NCI-H2107 treated with DMSO at 0.1 percent for 48 hours (cell line): ENCODE measurements at regions not wholly inside any gene's neighbourhood (a gene's known extent, or its start where the extent isn't known, plus 50 kb on each side); places are given as distances from the start of the nearest gene placed in this dataset.
A peak's percentile ranks its signal among the peaks of the same experiment; 100 is the strongest.
"Not testable (repeated sequence)": the region's sequence is repeated elsewhere in the genome, so short reads cannot be mapped to it uniquely, and the experiment has no call there.

Experiments used
- DNase-seq: peaks from one replicate; lab custom pipeline; 2025; ENCODE audit not compliant: unreplicated experiment; lab: John Stamatoyannopoulos, UW

DNA sequence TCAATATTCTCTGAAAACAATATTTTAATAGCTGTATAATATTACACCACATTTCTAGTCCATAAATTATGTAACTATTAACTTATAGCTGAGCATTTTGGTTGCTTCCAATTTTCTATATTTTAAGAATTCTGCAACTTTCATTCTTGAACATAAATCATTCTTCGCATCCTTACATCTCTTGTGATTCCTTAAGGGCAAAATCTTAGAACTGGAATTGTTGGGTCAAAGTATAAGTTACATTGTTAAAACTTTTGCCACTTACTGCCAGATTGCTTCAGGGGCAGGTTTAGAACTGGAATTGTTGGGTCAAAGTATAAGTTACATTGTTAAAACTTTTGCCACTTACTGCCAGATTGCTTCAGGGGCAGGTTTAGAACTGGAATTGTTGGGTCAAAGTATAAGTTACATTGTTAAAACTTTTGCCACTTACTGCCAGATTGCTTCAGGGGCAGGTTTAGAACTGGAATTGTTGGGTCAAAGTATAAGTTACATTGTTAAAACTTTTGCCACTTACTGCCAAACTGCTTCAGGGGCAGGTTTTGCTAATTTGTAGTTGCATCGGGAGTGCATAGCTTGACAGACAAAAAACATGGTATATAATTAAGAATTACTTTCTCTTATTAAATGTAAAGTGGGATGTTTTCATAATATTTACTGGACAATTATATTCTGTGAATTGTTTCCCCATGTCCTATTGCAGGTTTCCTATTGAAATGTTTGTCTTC is 179.9 kb upstream of the OR13F1 start:
- DNase-seq, result not testable (repeated sequence)

GRCh38 chr9:104326912-104327311 is 177.2 kb upstream of the OR13F1 start:
- DNase-seq, result no peak

- DNase-seq, result no peak
Measured at GRCh38 chr9:104329245-104329644, 174.8 kb upstream of the OR13F1 start.

DNA sequence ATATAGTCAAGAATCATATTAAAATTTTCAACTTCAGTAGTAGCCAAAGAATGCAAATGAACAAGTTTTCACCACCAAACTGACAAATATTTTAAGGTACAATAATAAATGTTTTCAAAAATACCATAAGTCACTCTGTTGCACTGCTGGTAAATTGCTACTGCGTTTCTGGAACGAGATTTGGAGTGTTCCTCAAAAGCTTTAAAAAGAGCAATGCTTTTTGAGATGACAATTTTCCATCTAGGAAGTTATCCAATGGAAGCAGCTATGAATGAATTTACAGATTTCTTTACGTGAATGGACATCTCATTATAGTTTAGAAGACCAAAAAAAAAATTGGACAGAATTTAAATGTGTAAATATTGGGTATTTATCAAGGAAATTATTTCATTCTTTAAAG is 173.2 kb upstream of the OR13F1 start:
- DNase-seq, result no peak

- no peak for DNase-seq
Measured at GRCh38 chr9:104334549-104334948, 169.5 kb upstream of the OR13F1 start.

DNA sequence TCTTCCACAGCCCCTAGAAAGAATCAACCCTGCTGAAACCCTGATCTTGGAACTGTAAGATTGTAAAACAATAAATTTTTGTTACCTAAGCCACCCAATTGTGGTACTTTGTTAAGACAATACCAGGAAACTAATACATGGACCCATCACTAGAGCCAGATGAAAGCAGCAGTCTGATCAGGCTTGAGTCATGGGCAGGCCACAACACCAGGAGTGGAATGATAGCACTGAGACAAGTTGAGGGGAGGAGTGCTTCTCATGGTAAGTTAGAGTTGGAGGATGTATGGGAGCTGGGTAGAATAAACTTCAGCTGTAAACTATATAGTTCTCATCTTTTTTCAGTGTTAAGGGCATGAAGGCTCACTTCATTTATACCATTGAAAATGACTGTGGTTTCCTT is 164.4 kb upstream of the OR13F1 start:
- no peak for DNase-seq

- no peak for DNase-seq
Measured at GRCh38 chr9:104342552-104342951, 161.5 kb upstream of the OR13F1 start.

GRCh38 chr9:104345061-104345460 is 159.0 kb upstream of the OR13F1 start:
- no peak for DNase-seq

DNA sequence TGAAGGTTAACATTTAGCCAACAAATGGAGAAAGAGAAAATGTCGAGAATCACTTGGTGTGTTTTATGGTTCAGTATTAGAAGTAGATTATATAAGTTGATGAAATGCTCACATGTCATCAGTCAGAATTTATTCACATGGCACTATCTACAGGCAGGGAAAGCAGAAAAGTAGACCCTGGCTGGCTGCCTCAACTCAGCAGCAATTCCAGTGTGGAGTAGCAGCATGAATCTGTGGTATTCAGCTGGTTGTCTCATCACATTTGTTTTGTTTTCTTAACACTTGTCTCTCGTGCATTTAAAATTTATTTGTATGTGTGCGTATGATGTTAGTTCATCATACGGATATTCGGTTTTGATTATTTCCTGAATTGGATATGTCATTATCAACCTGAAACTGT is 153.5 kb upstream of the OR13F1 start:
- no peak for DNase-seq

GRCh38 chr9:104351726-104352125 is 152.3 kb upstream of the OR13F1 start:
- no peak for DNase-seq

GRCh38 chr9:104361207-104361606 is 142.9 kb upstream of the OR13F1 start:
- no peak for DNase-seq

DNA sequence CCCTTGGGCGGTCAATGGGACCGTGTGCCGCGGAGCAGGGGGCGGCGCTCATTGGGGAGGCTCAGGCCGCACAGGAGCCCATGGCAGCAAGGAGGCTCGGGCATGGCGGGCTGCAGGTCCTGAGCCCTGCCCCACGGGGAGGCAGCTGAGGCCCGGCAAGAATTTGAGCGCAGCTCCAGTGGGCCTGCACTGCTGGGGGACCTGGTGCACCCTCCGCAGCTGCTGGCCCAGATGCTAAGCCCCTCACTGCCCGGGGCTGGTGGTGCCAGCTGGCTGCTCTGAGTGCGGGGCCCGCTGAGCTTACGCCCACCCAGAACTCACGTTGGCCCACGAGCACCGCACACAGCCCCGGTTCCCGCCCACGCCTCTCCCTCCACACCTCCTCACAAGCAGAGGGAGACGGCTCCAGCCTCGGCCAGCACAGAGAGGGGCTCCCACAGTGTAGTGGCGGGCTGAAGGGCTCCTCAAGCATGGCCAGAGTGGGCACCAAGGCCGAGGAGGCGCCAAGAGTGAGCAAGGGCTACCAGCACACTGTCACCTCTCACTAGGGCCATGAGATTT is 141.1 kb upstream of the OR13F1 start:
- no peak for DNase-seq

GRCh38 chr9:104367507-104367906 is 136.6 kb upstream of the OR13F1 start:
- DNase-seq, result no peak

DNA sequence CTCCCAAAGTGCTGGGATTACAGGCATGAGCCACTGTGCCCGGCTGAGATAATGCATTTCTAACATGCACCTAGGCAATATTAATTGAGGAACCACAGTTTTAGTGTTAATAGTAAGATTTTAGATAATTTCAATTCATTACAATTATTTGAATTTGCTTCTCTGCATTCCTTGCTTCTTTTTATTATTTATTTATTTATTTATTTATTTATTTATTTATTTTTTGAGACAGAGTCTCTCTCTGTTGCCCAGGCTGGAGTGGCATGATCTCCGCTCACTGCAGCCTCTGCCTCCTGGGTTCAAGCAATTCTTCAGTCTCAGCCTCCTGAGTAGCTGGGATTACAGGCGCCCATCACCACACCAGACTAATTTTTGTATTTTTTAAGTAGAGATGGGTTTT is 135.7 kb upstream of the OR13F1 start:
- not testable (repeated sequence) for DNase-seq

DNA sequence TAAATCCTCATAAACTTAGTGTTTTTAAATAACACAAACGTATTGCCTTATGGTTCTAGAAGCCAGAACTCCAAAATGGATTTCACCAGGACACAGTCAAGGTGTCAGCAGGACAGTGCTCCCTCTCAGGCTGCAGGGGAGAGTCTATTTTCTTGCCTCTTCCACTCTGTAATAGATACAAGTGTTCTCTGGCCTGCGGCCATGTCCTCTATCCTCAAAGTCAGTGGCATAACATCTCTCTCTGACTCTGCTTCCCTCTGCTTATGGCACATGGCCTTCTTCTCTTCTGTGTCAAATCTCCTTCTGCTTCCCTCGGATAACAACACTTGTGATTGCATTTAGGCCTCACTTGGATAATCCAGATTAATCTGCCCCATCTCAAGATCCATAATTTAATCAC is 129.4 kb upstream of the OR13F1 start:
- DNase-seq, result no peak

DNA sequence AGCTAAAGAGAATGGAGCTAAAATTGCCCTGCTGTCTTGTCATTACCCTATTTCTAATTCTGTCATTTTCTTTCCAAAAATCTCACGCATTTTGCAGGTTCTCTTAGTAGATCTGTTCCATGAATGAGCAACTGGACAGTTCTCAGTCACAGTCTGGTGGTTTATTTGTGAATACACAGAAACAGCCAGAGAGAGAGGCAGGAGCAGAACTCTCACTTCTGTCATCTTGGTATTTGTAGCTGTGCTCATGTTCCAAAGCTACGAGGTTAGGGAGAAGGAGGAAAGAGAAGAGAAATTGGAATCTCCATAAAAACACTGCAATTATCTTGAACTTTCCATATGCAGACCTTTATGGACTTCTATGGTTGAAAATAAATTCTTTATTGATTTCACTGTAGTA is 118.0 kb upstream of the OR13F1 start:
- no peak for DNase-seq

- DNase-seq, result peak; percentile 72
Measured at GRCh38 chr9:104386425-104387069, 117.5 kb upstream of the OR13F1 start.

GRCh38 chr9:104388071-104388470 is 116.0 kb upstream of the OR13F1 start:
- no peak for DNase-seq

DNA sequence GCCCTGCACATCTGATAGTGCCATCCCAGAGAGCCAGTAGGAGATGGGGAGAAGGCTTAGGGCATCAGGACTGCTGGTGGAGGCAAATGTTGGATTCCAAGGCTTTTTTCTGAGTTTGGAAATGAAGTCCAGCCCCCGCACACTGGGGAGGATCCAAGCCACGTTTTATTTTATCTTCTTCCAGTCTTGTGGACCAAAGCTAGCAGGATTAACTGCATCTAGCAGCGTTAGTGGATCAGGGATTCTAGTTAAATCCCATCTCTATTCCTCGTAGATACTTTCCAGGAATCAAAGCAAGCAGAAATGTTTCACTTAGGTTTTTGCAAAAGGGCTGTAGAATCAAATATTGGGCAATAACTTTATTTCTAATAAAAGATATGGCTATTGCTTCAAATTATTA is 114.7 kb upstream of the OR13F1 start:
- DNase-seq, result no peak

DNA sequence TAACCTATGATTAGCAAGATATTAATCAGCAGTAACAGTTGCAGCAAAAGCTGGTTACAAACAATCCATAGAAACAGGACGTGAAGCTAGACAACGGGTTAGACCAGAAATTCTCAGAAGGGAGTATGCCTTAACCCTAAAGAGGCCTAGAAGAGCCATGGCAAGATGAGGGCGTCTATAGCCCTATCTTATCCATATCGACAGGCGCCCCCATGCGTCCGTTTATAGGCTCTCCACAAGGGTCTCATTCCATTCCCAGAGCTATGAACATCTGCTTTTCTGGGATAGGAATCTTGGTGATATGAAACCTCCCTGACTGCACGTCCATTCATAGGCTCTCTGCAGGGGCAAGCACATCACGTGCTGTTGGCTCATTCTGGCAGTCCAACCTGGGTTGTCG is 109.2 kb upstream of the OR13F1 start:
- DNase-seq, result not testable (repeated sequence)

DNA sequence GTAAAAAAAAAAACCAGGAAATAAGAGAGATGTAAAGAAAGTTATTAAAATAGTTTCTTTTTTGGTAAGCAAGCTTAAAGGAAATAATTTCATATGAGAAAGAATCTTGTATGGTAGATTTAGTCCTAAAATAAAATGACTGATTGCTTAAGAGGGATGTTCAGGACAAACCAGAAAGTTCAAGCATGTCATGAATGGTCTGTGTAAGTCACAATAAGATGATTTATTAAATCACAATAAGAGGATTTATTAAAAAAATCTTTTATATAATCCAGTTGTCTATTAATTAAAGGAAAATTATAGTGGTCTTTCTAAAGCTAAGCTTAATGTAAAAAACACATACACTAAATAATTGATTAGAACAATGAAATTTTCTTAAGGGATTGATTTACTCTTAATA is 91.8 kb upstream of the OR13F1 start:
- no peak for DNase-seq

DNA sequence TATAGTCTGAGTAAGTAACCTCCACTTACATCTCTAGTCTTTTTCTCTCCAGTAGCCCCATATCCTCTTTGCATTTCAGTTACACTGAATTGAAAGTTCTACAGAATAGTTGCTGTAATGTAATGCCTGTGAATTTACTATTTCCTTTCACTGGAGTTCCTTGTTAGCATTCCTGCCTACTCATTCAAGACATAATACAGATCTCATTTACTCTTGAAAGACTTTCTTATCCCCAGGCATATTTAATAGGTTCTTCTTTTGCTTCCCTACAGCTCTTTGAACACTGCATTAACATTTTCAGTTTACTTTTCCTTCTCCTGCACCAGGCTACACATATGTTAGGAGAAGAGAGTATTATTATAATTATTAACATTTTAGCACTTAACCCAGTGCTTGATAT is 87.6 kb upstream of the OR13F1 start:
- DNase-seq, result no peak

GRCh38 chr9:104417296-104417695 is 86.8 kb upstream of the OR13F1 start:
- DNase-seq, result no peak
